ENCODE measurements at regions not wholly inside any gene's neighbourhood (a gene's known extent, or its start where the extent isn't known, plus 50 kb on each side); places are given as distances from the start of the nearest gene placed in this dataset.
A peak's percentile ranks its signal among the peaks of the same experiment; 100 is the strongest.

- TF ChIP-seq EZH2 (IDR thresholded peaks at IDR 0.05; ENCODE audit: borderline replicate concordance, low read length) (no peak), CTCF (IDR thresholded peaks at IDR 0.05; ENCODE audit: low read length) (no peak)
- Histone ChIP-seq H3K27me3 (ENCODE audit: insufficient read depth, low read length) (no peaks in the 10 kb centered on the region), H3K79me2 (ENCODE audit: insufficient read depth, low read length) (peaks cover 98% of the 10 kb centered on the region), H3K4me3 (ENCODE audit: low read depth, low read length, poor library complexity, severe bottlenecking) (no peak overlapping the region), H3K4me1 (ENCODE audit: insufficient read depth, low read length, severe bottlenecking) (peaks cover 44% of the 10 kb centered on the region), H4K20me1 (ENCODE audit: insufficient read depth, low read length) (no peaks in the 10 kb centered on the region), H3K4me2 (ENCODE audit: low read length) (no peak overlapping the region), H2AFZ (ENCODE audit: low read length) (no peak overlapping the region), H3K27ac (ENCODE audit: low read depth, low read length, poor library complexity, severe bottlenecking) (peak overlapping the region; percentile 14), H3K36me3 (ENCODE audit: insufficient read depth, low read length) (peaks cover 58% of the 10 kb centered on the region), H3F3A (ENCODE audit: insufficient read depth, low read length) (peaks cover 3% of the 10 kb centered on the region; the same call in 1 of the 2 replicates), H3K9me2 (ENCODE audit: low read depth, low read length) (no peaks in the 10 kb centered on the region), H3K9ac (ENCODE audit: low read length) (no peak overlapping the region), H3K9me3 (ENCODE audit: low read length) (no peaks in the 10 kb centered on the region)
These were observed 100.5 kb downstream of the KCNRG start for GRCh38 chr13:50115695-50116094.

GRCh38 chr13:50116430-50116973, 101.3 kb downstream of the KCNRG start:
- Histone ChIP-seq H3K9me2 (ENCODE audit: low read depth, low read length) (no peaks in the 10 kb centered on the region), H3K79me2 (ENCODE audit: insufficient read depth, low read length) (peaks cover 98% of the 10 kb centered on the region), H4K20me1 (ENCODE audit: insufficient read depth, low read length) (no peaks in the 10 kb centered on the region), H3K36me3 (ENCODE audit: insufficient read depth, low read length) (peaks cover 60% of the 10 kb centered on the region), H2AFZ (ENCODE audit: low read length) (no peak overlapping the region), H3K9me3 (ENCODE audit: low read length) (no peaks in the 10 kb centered on the region), H3K4me2 (ENCODE audit: low read length) (no peak overlapping the region), H3K9ac (ENCODE audit: low read length) (no peak overlapping the region), H3K27ac (ENCODE audit: low read depth, low read length, poor library complexity, severe bottlenecking) (peak overlapping the region; percentile 49), H3K4me3 (ENCODE audit: low read depth, low read length, poor library complexity, severe bottlenecking) (no peak overlapping the region), H3K4me1 (ENCODE audit: insufficient read depth, low read length, severe bottlenecking) (peaks cover 52% of the 10 kb centered on the region), H3K27me3 (ENCODE audit: insufficient read depth, low read length) (no peaks in the 10 kb centered on the region), H3F3A (ENCODE audit: insufficient read depth, low read length) (peaks cover 3% of the 10 kb centered on the region; the same call in 1 of the 2 replicates)
- TF ChIP-seq CTCF (IDR thresholded peaks at IDR 0.05; ENCODE audit: low read length) (no peak), EZH2 (IDR thresholded peaks at IDR 0.05; ENCODE audit: borderline replicate concordance, low read length) (no peak)

GRCh38 chr13:50119591-50119990, 104.3 kb downstream of the KCNRG start:
- Histone ChIP-seq H2AFZ (ENCODE audit: low read length) (no peak overlapping the region), H3K4me3 (ENCODE audit: low read depth, low read length, poor library complexity, severe bottlenecking) (no peak overlapping the region), H3K9me3 (ENCODE audit: low read length) (no peaks in the 10 kb centered on the region), H3K4me1 (ENCODE audit: insufficient read depth, low read length, severe bottlenecking) (peaks cover 73% of the 10 kb centered on the region), H3K27ac (ENCODE audit: low read depth, low read length, poor library complexity, severe bottlenecking) (peak overlapping the region; percentile 95), H3K9me2 (ENCODE audit: low read depth, low read length) (no peaks in the 10 kb centered on the region), H3K79me2 (ENCODE audit: insufficient read depth, low read length) (peaks cover 92% of the 10 kb centered on the region), H4K20me1 (ENCODE audit: insufficient read depth, low read length) (no peaks in the 10 kb centered on the region), H3K27me3 (ENCODE audit: insufficient read depth, low read length) (no peaks in the 10 kb centered on the region), H3K4me2 (ENCODE audit: low read length) (no peak overlapping the region; the same call in 1 of the 2 replicates), H3K9ac (ENCODE audit: low read length) (peak overlapping the region; percentile 19; the same call in 1 of the 2 replicates), H3K36me3 (ENCODE audit: insufficient read depth, low read length) (peaks cover 49% of the 10 kb centered on the region), H3F3A (ENCODE audit: insufficient read depth, low read length) (peaks cover 3% of the 10 kb centered on the region; the same call in 1 of the 2 replicates)
- TF ChIP-seq CTCF (IDR thresholded peaks at IDR 0.05; ENCODE audit: low read length) (no peak), EZH2 (IDR thresholded peaks at IDR 0.05; ENCODE audit: borderline replicate concordance, low read length) (no peak)

Measured in OCI-LY1 (cell line).